ENCODE measurements at regions not wholly inside any gene's neighbourhood (a gene's known extent, or its start where the extent isn't known, plus 50 kb on each side); places are given as distances from the start of the nearest gene placed in this dataset.

DNA sequence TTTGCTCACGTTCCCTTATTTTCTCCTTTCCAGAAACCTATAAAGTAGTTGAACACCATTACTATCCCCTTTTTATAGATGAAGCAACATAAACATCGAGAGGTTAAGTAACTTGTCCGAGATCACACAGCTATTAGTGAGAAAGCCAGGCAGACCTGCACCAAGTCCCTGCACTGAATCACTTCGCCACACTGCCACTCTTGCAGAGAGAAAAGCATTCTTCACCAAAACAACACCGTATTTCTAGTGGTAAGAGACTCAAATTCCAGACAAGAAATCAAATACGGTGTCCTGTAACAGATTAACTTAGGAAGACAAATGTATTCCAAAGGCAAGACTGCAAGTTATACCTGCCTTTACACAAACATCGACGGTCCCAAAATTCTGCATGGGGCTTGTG, 82.0 kb upstream of the DMRT1 start:
- TF ChIP-seq, protein P1, sequence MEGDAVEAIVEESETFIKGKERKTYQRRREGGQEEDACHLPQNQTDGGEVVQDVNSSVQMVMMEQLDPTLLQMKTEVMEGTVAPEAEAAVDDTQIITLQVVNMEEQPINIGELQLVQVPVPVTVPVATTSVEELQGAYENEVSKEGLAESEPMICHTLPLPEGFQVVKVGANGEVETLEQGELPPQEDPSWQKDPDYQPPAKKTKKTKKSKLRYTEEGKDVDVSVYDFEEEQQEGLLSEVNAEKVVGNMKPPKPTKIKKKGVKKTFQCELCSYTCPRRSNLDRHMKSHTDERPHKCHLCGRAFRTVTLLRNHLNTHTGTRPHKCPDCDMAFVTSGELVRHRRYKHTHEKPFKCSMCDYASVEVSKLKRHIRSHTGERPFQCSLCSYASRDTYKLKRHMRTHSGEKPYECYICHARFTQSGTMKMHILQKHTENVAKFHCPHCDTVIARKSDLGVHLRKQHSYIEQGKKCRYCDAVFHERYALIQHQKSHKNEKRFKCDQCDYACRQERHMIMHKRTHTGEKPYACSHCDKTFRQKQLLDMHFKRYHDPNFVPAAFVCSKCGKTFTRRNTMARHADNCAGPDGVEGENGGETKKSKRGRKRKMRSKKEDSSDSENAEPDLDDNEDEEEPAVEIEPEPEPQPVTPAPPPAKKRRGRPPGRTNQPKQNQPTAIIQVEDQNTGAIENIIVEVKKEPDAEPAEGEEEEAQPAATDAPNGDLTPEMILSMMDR (conservative IDR thresholded peaks at IDR 0.05; ENCODE audit: low read length), result no peak
- no peak for TF ChIP-seq EZH2phosphoT487 (IDR thresholded peaks at IDR 0.05; ENCODE audit: borderline replicate concordance, low read depth, low read length)

All from OCI-LY7 (cell line).